ENCODE measurements at regions not wholly inside any gene's neighbourhood (a gene's known extent, or its start where the extent isn't known, plus 50 kb on each side); places are given as distances from the start of the nearest gene placed in this dataset.
"Not testable (repeated sequence)": the region's sequence is repeated elsewhere in the genome, so short reads cannot be mapped to it uniquely, and the experiment has no call there.

DNA sequence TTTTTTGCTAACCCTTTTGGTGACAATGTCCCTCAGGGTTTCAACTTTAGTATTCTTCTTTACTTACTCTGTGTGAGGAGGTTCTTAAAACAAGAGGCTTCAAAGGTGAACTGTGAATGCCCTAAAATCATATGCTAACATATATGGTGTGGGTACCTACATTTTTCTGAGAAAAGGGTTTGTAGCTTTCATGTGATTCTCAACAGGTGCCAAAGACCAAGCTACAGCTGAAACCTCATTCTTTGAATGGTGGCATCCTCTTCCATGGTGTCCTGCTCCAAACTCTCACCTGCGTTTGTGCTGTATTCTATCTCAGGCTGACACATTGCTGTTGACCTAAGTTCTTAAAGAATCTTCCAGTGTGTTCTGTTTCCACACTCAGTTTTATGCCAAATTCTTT is 177.3 kb downstream of the PRL start:
- in situ Hi-C loops (cut with HindIII; ENCODE audit: low sequenced_read_pairs): loop anchor here (5.0 kb wide), 1 partner anchor 47 kb away; no protein-coding TSS in a partner anchor

DNA sequence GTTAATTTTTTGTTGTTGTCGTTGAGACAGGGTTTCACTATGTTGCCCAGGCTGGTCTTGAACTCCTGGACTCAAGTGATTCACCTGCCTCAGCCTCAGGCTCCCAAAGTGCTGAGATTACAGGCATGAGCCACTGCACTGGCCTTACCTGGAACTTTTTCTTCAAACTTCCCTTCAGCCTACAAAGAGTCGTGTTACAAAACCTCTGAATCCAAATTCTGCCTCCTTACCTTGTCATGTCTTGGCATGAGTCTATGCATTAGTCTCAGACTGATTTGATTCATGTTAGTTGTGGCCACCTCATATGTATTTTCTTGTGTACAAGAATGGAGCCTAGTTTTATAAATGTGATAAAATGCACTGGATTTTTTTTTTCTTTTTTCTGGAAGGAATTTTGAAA is 172.1 kb downstream of the PRL start:
- in situ Hi-C loops (cut with HindIII; ENCODE audit: low sequenced_read_pairs): no loop called here

DNA sequence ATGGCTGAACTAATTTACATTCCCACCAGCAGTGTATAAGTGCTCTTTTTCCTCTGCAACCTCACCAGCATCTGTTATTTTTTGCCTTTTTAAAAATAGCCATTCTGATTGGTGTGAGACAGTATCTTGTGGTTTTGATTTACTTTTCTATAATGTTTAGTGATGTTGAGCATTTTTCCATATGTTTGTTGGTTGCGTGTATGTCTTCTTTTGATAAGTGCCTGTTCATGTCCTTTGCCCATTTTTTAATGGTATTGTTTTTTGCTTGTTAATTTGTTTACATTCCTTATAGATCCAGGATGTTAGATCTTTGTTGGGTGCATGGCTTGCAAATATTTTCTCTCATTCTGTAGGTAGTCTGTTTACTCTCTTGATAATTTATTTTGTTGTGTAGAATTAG is 169.9 kb downstream of the PRL start:
- in situ Hi-C loops (cut with HindIII; ENCODE audit: low sequenced_read_pairs): no loop called here

DNA sequence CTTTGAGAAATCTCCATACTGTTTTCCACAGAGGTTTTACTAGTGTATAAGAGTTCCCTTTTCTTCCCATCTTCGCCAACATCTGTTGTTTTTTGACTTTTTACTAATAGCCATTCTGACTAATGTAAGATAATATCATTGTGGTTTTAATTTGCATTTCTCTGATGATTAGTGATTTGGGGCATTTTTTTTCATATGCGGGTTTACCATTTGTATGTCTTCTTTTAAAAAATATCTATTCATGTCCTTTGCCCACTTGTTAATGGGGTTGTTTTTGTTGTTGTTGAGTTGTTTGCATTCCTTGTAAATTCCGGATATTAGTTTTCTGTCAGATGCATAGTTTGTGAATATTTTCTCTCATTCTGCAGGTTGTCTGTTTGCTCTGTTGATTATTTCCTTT is 167.1 kb downstream of the PRL start:
- in situ Hi-C loops (cut with HindIII; ENCODE audit: low sequenced_read_pairs): no loop called here

DNA sequence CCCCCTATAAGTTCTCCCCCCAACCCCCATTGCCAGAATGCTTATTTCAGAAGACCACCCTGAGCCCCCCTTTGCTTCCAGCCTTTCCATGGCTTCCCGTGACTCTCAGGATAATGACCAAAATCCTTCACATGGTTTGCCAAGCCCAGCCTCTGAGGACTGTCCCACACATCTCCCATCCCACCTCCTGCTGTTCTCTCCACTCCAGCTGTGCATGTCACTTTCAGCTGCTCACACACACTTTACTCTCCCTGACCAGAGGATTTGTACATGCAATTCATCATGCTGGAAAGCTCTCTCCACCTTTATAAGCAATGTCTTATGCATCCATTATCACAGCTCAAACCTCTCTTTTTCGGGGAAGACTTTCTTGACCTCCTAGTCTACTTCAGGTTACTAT is 164.2 kb downstream of the PRL start:
- in situ Hi-C loops (cut with HindIII; ENCODE audit: low sequenced_read_pairs): no loop called here

DNA sequence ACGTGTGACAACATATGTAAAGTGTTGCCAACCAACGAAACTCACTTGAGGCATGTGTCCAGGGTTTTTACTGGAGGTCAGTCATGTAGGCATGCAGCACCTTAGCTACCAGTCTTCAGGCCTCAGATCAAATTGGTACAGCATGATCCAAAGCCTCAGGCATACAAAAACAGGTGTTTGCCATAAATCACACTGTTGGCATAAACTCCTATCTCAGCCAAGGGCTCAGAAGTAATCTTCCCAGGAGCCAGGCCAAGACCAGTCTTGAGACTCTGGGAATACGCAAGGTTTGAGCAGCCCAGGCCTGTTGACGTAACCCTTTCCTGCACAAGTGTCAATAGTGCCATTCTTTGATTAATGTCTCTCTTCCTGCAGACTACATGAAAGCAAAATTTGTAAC is 163.5 kb downstream of the PRL start:
- in situ Hi-C loops (cut with HindIII; ENCODE audit: low sequenced_read_pairs): no loop called here

DNA sequence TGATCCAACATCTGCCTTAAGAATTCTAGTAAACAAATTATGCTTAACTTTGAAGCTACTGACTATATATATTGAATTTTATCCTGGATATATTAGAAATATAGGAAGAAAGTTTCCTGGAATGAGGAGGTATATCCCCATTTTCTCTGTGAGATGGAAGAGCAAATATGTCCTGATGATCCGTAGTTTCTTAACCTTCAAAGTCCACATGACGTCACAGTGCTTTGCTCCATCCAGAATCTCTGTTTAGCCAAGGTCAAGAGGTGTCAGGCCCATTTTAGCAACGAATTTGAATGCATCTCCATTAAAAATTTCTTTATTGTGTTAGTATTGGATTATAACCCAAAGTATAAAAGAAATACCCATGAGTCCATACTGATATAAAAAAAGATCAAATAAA is 162.5 kb downstream of the PRL start:
- in situ Hi-C loops (cut with HindIII; ENCODE audit: low sequenced_read_pairs): no loop called here

DNA sequence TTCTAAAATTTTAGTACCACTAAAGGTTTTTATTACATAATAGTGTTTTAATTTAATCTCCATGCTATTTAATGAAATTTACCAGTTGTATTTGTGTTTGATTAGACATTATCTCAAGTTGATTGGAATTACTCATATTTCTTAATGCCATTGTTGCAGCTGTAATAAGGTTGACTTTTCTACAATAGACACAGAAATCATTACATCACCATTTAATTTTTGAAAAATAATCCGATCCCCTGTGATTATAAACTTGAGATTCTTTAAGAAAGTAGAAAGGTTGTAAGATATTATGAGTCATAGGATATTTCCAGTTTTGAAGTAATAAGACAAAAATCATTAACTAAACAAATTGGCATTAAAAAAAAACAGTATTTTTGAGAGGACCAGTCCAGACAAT is 161.4 kb downstream of the PRL start:
- in situ Hi-C loops (cut with HindIII; ENCODE audit: low sequenced_read_pairs): no loop called here

DNA sequence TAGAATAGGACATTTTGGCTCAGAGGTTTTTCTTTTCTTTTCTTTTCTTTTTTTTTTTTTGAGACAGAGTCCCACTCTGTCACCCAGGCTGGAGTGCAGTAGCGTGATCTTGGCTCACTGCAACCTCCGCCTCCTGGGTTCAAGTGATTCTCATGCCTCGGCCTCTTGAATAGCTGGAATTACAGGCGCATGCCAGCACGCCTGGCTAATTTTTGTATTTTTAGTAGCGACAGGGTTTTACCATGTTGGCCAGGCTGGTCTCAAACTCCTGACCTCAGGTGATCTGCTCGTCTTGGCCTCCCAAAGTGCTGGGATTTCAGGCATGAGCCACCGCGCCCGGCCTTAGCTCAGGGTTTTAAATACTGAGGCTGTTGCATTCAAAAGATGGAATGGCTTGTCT is 156.1 kb downstream of the PRL start:
- in situ Hi-C loops (cut with HindIII; ENCODE audit: low sequenced_read_pairs): not testable (repeated sequence)

DNA sequence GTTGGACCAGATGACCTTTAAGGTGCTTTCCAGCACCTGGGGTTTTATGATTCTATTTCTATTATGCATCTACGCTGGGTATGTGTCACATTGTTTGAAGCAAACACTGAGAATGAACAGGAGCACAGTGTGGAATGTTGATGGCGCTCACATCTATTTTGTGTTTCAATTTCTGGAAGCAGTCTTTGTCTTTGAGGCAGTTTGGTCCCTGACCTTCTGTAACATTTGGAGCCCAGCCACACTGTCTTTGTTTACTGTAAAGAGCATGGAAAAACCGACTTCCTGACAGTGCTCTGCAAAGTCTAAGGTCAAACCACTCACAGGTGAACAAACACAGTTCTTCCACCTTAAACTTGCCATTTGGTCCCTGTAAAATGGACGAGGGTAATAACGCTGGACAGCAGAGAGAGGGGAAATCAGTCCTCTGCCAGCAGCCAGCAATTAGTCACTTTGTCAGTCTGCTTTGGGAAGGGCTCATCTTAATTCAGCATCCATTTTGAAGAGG is 155.5 kb downstream of the PRL start:
- in situ Hi-C loops (cut with HindIII; ENCODE audit: low sequenced_read_pairs): no loop called here

DNA sequence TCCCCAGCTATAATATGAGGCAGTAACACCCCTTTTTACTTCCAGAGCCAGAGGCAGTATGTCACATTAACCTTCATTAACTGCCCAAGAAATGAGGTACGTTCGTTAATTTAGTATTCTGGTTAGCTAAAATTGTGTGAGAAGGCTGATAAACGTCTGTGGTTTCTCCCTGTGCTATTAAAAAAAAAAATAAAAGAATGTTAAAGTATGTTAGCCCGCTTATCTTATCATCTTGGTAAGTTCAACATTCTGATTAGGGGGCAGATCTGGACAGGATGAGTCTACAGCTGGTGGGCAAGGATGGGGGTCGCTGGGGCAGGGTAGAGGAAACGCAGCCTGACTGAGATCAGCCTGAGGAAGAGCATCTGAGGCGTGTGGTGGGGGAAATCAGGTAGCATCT is 154.0 kb downstream of the PRL start:
- in situ Hi-C loops (cut with HindIII; ENCODE audit: low sequenced_read_pairs): no loop called here

DNA sequence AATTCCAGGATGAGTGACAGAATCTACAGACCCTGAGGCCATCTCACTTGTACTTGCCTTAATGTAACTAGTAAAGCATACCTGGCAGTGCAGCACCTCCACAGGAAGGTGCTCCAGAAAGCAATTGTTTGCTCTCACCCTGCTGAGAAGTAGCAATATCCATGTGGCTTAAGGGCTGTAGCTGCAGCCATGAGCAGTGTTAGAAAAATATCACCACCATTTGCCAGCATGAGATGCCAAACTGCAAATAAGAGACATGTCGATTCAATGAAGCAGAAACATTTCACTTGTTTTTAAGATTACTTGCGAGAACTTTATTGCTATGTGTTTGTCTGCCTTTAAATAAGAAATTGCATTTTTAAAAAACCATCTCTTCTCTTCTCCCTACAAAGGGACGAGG is 151.5 kb downstream of the PRL start:
- in situ Hi-C loops (cut with HindIII; ENCODE audit: low sequenced_read_pairs): no loop called here

DNA sequence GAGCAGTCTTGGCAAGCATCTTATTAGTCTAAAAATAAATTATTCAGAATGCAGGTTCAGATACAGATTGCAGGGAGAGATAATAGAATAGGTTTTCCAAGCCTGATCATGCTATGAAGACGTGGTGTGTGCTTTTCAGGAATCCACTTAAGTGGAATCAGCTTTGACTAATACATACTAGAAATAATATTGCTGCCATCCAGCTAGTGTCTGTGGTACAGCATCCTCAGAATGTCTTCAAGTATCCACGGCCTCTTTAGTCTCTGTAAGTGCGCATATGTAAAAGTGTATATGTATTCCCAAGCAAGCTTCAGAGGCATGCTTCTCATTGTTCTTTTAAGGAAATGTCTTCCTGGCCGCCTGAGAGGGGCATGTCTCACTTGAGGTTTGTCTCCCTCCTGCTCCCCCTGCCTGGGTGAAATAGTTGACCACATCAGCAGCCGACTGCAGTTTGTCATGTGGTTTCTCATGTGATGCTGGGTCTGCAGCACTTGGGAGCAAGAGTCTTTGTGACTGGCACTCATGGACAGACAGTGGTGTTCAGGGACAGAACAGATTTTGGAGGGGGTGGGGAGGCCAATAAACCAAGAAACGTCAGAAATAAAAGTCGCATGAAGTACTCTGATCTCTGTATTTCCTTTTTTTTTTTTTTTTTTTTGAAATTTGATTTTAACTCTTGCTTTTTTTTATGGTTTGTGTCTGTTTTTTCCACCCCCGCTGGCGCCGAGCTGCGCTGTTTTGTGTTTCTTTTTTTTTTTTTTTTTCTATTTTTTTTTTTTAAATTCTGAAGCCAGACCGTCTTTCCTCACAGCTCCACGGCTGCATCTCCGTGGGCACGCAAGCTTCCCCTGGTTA is 150.8 kb downstream of the PRL start:
- in situ Hi-C loops (cut with HindIII; ENCODE audit: low sequenced_read_pairs): no loop called here

DNA sequence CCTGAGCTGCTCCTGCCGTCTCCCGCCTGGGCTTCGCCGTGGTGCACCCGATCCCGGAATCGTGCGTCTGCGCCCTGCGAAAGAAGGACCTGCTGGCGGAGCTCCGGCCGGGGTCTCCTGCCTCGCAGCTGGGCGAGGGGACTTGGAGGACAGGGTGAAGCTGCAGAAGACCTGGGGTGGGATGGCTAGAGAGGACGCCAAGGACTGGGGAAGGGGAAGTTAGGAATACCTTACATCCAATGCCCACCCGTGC is 150.2 kb downstream of the PRL start:
- in situ Hi-C loops (cut with HindIII; ENCODE audit: low sequenced_read_pairs): no loop called here

DNA sequence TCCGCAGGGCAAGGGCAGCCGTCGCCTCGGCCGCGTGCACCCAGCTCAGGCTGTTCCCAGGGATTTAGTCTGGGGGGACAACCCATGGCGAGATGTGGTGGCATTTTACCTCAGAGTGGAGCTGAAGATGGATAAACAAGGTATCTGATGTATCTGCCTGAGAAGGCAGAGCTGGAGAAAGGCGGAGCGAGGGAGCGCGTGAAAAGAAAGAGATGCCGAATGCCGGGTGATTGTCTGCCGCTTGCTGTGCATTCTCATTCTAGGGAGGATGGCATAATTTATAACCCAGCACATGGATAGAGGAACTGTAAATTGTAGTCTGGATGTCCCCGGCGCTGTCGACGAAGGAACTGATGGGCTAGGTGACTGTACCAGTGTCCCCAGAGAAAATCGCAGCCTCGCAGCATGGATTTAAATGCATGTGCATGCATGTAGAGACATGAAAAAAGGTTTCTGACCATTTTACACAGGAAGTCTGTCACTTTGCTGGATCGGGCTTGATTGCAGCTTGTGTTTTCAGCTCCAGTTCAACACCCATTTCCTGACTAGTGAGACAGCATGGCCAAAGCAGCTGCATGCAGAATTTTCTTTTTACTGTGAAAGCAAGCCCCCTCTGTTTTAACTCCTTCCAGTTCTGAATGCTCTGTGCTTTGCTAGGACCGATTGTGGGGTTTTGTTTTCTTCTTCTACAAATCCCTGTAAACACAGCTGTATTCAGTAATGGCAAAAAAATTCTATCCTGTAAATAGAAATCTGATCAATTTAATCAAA is 149.7 kb downstream of the PRL start:
- in situ Hi-C loops (cut with HindIII; ENCODE audit: low sequenced_read_pairs): no loop called here

DNA sequence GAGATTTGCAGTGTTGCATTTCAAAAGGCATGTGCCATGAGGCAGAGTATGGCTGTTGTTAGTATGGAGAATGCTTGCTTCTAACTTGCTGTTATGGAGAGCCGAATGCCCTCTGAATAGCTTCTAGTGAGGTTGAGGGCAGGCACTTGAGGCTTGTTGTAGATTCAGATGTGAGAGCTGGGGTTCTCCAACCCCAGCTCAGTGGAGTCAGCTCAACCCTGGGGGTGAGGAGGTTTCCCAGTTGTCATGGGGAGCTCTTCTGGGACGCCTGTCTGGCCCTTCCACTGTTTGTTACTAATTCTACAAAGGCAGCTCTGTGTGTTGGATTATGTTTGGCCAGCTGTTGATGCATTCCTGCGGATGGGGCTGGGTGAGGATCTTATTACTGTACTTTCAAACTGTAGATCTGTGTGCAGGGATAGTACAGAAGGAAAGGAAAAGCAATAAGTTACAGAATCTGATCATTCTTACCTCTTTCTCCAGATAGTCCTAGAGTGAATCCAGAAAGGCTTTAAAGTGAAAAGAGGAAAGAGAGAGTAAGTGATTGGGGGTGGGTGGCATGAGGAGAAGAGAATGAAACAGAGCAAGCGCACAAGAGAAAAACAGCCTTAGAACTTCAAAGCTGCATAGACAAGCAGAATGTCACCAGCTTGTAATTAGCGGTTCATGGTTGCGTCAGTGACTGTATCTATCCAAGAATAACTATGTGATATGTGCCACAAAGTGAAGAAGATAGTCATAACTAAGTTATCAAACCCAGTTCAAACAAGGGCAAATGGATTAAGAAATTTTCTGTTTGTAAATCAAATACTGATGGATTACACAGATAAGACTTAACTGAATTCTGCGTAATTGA is 148.7 kb downstream of the PRL start:
- in situ Hi-C loops (cut with HindIII; ENCODE audit: low sequenced_read_pairs): no loop called here

DNA sequence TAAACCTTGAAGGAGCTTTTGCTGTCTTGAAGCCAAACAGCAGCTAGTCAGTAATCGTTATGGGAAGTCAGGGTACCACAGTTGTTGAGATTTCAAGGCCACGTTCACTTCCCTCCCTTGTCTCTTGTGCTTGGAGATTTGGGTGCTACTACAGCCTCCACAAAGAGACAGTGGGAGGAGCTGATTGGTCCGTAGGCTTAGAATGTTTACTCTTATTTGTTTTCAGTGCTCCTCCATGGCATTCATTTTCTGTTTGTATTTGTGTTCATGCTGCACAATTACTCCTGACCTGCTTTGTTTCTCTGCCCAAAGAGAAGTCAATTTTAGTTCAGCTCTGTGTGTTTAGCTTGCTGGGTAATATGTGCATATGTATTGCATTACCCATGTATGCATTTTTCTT is 147.7 kb downstream of the PRL start:
- in situ Hi-C loops (cut with HindIII; ENCODE audit: low sequenced_read_pairs): no loop called here

DNA sequence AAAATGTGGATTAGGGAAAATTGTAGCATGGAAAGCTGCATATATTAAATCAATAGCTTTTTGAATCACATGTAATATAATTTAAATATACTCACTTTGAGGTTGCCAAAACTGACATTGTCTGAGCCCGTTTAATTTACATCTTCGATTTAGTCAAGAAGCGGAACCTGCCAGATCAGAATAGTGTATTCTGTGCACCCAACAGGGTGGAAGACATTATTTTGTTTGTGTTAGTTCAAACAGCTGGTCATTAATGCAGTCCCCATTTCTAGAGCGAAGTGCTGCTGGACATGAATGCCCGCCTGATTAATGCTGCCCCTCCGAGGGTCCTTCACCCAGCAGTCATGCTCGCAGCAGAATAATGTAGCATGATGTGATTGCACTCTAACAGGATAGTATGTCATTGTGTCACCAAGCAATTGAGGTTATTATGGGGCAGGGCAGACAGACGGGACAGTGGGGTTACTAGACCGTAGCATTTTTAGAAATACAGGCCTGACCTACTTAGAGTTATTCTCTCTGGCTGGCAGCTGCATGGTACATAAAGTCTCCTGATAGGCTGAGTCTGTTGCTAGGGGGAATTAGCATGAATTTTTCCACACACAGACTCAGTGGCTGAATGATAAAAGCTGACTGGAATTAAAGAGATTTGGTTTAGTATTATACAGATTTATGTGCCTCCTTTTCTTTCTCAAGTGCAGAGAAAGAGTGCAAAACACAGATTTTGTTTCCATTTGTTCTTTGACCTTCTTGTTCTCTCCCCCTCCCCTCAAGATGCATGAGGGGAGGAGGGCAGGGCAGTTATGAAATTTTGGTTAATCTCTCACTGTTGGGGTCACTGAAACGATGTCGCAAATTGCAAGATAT is 147.1 kb downstream of the PRL start:
- in situ Hi-C loops (cut with HindIII; ENCODE audit: low sequenced_read_pairs): no loop called here

DNA sequence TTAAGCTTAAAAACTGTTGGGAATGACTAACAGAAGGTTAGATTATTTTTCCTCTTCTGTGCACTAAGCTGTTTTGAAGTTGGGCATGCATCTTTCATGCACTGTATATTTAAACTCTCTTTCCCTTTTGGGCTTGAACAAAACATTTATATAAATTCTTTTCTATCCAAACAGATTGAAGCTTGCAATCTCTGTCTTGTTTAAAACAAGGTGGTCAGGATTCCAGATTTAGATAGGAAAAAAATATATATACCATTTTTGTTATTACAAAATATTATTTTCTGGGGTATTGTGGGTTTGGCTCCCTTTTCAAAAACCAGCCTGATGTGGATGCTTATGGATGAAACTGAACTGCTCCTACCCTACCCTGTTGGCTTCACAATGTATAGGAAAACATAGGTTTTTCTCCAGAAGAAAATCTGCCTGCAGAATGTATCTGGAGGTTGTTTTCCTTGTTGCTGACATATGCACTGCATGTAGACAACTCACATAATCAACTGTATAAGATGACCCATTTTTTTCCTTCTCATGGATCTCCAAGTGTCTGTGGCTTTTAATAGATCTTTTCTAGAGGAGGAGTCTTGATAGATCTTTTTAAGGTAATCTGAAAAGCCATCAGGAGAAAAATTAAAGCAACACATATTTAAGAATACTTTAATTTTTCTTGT is 146.3 kb downstream of the PRL start:
- in situ Hi-C loops (cut with HindIII; ENCODE audit: low sequenced_read_pairs): no loop called here

DNA sequence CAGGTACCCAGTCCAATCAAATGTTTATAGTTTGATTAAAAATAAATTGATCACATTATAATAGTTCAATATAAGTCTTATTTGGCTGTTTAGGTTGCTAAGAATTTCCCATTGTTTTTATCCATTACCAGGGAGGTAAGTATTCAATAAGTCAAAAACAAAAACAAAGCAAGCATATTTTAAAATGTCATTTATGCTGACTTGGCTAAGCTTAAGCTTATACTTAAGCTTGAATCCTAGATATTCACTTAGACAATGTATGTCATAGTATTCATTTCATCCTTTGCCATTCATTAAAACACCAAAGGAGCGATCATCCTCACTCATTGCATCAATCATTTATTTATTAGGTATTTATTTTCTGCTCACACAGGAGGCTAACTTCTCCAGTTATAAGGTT is 144.9 kb downstream of the PRL start:
- in situ Hi-C loops (cut with HindIII; ENCODE audit: low sequenced_read_pairs): no loop called here

Measured in endothelial cell of hepatic sinusoid (primary cell).